ENCODE measurements at regions not wholly inside any gene's neighbourhood (a gene's known extent, or its start where the extent isn't known, plus 50 kb on each side); places are given as distances from the start of the nearest gene placed in this dataset.

DNA sequence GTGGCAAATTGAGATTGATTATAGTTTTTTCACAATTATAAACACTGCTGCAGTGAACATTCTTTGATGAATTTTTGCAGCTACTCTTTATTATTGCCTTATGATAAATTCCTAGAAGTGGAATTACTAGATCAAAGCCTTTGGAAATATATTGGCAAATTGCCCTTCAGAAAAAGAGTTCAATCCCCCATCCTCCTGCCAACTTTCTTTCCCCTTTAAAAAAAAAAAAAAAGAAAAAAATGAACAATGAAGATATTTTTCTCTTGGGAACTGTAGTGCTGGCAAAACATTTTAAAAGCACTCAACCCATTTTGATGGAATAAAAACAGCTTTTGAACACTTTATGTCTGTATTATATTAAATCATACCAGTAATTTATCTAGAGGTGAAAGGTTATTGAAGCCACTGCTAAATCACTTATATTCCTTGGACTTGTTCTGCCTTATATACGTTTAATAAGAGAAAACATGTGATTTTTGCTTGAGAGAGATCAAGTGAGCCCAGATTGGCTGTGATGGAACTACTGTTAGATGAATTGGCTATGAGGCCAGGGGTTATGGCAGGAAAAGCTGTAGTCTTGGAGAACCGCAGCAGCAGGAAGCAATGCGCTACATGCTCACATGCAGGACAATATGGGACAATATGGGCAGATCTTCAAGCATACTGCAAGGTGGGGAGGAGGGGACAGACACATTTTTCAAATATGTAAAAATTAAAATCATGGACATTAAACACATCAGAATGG is 212.8 kb upstream of the C2CD4B start:
- no peak for FAIRE-seq
- no peak overlapping the region for H2AFZ ChIP-seq (ENCODE audit: control insufficient read depth, low read length)
- dilution Hi-C loops (cut with MboI; ENCODE audit: extremely low pct_ligation_motif_present, low sequenced_read_pairs): no loop called here

DNA sequence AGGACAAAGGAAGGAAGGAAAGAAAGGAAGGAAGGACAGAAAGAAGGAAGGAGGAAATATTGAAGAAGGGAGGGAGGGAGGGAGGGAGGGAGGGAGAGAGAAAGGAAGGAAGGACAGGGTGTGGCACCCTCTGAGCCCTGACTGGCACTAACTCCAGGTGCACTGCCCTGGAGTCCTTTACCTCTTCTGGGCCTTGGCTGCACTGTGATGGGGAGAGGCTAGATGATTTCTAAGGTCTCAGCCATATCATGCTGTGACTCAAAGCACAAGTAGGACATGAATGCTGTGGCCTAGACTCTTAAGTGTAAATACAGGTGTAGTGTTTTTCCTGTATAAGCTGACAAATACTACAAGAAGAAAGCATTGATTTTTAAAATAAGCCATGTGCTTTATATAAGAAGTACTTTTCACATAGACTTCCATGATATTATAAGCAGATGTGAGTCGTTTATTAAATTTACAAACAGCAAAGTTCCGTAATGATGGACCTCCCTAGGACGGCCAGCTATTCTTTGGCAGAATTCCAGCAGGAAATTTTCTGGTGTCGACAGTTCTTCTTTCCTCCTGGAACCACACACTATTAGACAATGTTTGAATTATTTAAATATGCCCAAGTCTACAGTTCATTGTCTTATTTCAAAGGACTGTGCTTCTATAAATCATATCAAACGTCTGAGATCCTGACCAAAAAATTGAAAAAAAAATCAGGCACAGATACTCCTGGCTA is 213.8 kb upstream of the C2CD4B start:
- Histone ChIP-seq H3K36me3 (ENCODE audit: control insufficient read depth in 2 of 2, extremely low read depth in 1 of 2, insufficient read depth in 2 of 2, low read length in 2 of 2) (no peaks in the 10 kb centered on the region), H3K27ac (ENCODE audit: control insufficient read depth, insufficient read depth, low read length) (no peak overlapping the region), H3K79me2 (ENCODE audit: control insufficient read depth, insufficient read depth, low read length) (no peaks in the 10 kb centered on the region), H2AFZ (ENCODE audit: control insufficient read depth, low read length) (no peak overlapping the region), H4K20me1 (ENCODE audit: control insufficient read depth, extremely low read depth, insufficient read depth, low read length) (no peaks in the 10 kb centered on the region), H3K4me1 (ENCODE audit: control insufficient read depth, extremely low read depth, insufficient read depth, low read length) (no peaks in the 10 kb centered on the region), H3K4me2 (ENCODE audit: control insufficient read depth, extremely low read depth, insufficient read depth, low read depth, low read length) (no peak overlapping the region), H3K27me3 (ENCODE audit: control insufficient read depth, extremely low read depth, insufficient read depth, low read length) (no peaks in the 10 kb centered on the region), H3K9me3 (ENCODE audit: control insufficient read depth, low read depth, low read length) (no peaks in the 10 kb centered on the region), H3K9ac (ENCODE audit: control insufficient read depth, extremely low read depth, insufficient read depth, low read length) (no peak overlapping the region), H3K9me1 (ENCODE audit: control insufficient read depth, extremely low read depth, insufficient read depth, low read length) (no peaks in the 10 kb centered on the region), H3K4me3 (ENCODE audit: control insufficient read depth in 2 of 3, extremely low read depth in 1 of 3, insufficient read depth in 2 of 3, low read depth in 1 of 3, low read length in 3 of 3) (no peak overlapping the region)
- dilution Hi-C loops (cut with MboI; ENCODE audit: extremely low pct_ligation_motif_present, low sequenced_read_pairs): no loop called here
- FAIRE-seq: no peak
- DNase-seq (ENCODE audit: low read depth, low spot score): no peak
- no peak for TF ChIP-seq EZH2 (IDR thresholded peaks at IDR 0.05; ENCODE audit: low read length)
- TF ChIP-seq, protein P1, sequence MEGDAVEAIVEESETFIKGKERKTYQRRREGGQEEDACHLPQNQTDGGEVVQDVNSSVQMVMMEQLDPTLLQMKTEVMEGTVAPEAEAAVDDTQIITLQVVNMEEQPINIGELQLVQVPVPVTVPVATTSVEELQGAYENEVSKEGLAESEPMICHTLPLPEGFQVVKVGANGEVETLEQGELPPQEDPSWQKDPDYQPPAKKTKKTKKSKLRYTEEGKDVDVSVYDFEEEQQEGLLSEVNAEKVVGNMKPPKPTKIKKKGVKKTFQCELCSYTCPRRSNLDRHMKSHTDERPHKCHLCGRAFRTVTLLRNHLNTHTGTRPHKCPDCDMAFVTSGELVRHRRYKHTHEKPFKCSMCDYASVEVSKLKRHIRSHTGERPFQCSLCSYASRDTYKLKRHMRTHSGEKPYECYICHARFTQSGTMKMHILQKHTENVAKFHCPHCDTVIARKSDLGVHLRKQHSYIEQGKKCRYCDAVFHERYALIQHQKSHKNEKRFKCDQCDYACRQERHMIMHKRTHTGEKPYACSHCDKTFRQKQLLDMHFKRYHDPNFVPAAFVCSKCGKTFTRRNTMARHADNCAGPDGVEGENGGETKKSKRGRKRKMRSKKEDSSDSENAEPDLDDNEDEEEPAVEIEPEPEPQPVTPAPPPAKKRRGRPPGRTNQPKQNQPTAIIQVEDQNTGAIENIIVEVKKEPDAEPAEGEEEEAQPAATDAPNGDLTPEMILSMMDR (optimal IDR thresholded peaks at IDR 0.05 in 1 of 3, IDR thresholded peaks at IDR 0.05 in 1 of 3, conservative IDR thresholded peaks at IDR 0.05 in 1 of 3; ENCODE audit: extremely low read depth in 1 of 3, insufficient read depth in 2 of 3, low read length in 3 of 3): no peak

More for the DNA sequence above, 212.8 kb upstream of the C2CD4B start:
- Histone ChIP-seq H3K27ac (ENCODE audit: control insufficient read depth, insufficient read depth, low read length) (no peak overlapping the region), H3K9me1 (ENCODE audit: control insufficient read depth, extremely low read depth, insufficient read depth, low read length) (no peaks in the 10 kb centered on the region), H3K9me3 (ENCODE audit: control insufficient read depth, low read depth, low read length) (no peaks in the 10 kb centered on the region), H3K4me2 (ENCODE audit: control insufficient read depth, extremely low read depth, insufficient read depth, low read depth, low read length) (no peak overlapping the region), H3K79me2 (ENCODE audit: control insufficient read depth, insufficient read depth, low read length) (no peaks in the 10 kb centered on the region), H4K20me1 (ENCODE audit: control insufficient read depth, extremely low read depth, insufficient read depth, low read length) (no peaks in the 10 kb centered on the region), H3K9ac (ENCODE audit: control insufficient read depth, extremely low read depth, insufficient read depth, low read length) (no peak overlapping the region), H3K36me3 (ENCODE audit: control insufficient read depth in 2 of 2, extremely low read depth in 1 of 2, insufficient read depth in 2 of 2, low read length in 2 of 2) (no peaks in the 10 kb centered on the region), H3K4me3 (ENCODE audit: control insufficient read depth in 2 of 3, extremely low read depth in 1 of 3, insufficient read depth in 2 of 3, low read depth in 1 of 3, low read length in 3 of 3) (no peak overlapping the region), H3K27me3 (ENCODE audit: control insufficient read depth, extremely low read depth, insufficient read depth, low read length) (no peaks in the 10 kb centered on the region), H3K4me1 (ENCODE audit: control insufficient read depth, extremely low read depth, insufficient read depth, low read length) (no peaks in the 10 kb centered on the region)
- no peak for TF ChIP-seq EZH2 (IDR thresholded peaks at IDR 0.05; ENCODE audit: low read length)
- TF ChIP-seq, protein P1 (optimal IDR thresholded peaks at IDR 0.05 in 1 of 3, IDR thresholded peaks at IDR 0.05 in 1 of 3, conservative IDR thresholded peaks at IDR 0.05 in 1 of 3; ENCODE audit: extremely low read depth in 1 of 3, insufficient read depth in 2 of 3, low read length in 3 of 3): no peak
- DNase-seq (ENCODE audit: low read depth, low spot score): no peak

Measured in keratinocyte (primary cell).